ENCODE measurements at regions not wholly inside any gene's neighbourhood (a gene's known extent, or its start where the extent isn't known, plus 50 kb on each side); places are given as distances from the start of the nearest gene placed in this dataset.

DNA sequence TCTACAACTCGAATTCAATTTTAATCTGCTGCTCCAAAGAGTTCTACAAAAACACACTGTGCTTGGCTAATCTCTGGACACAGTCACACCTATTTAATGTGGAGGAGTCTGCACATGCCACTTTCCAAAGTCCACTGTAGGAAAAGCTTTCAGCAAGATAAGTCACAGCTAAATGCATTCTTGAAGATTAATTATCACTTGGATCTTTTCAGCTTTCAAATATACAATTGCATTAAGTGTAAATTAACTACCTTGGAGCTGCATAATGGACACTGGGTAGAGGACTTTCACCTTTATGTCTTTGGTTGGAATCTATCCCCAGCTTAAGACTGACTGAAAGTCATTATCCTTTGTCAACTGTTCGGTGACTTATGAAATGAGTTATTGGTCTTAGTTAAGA, 565.1 kb downstream of the PIK3C3 start:
- TF ChIP-seq, protein P1, sequence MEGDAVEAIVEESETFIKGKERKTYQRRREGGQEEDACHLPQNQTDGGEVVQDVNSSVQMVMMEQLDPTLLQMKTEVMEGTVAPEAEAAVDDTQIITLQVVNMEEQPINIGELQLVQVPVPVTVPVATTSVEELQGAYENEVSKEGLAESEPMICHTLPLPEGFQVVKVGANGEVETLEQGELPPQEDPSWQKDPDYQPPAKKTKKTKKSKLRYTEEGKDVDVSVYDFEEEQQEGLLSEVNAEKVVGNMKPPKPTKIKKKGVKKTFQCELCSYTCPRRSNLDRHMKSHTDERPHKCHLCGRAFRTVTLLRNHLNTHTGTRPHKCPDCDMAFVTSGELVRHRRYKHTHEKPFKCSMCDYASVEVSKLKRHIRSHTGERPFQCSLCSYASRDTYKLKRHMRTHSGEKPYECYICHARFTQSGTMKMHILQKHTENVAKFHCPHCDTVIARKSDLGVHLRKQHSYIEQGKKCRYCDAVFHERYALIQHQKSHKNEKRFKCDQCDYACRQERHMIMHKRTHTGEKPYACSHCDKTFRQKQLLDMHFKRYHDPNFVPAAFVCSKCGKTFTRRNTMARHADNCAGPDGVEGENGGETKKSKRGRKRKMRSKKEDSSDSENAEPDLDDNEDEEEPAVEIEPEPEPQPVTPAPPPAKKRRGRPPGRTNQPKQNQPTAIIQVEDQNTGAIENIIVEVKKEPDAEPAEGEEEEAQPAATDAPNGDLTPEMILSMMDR (IDR thresholded peaks at IDR 0.05) = no peak

DNA sequence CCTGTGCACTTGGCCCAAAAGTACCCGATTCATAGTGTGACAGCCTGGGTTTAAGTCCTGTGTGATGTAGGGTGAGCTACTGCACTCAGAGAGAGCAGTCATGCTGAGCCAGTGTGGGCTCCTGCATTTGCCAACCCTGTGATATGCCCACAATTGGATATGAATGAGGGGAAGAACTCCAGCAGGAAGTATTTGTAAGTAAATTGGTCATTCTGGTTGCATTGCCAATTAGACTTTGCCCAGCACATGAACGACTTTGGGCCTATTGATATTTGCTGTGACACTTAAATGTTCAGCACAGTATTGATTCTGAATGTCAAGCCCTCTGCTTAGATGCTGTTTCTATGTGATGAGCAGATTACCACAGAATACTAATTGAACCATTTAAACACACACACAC, 570.9 kb downstream of the PIK3C3 start:
- TF ChIP-seq, protein P1 (IDR thresholded peaks at IDR 0.05) = no peak

DNA sequence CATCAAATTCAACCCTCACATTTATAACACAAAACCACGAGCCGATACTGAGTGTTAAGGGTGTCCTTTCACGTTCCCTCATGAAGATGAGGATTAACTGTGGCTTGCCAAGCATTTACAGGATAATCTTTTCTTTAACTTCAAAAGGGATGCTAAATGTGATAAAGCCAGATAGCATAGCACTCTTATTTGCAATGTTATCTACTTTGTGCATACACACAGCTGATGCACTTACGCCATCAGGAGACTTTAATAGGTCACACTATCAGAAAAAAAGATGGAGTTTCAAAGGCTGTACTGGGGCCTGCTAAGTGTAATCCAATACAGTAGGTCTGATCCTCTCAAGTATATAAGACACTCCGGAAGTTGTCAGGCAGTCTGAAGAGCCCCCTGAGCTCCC, 572.7 kb downstream of the PIK3C3 start:
- TF ChIP-seq, protein P1 (IDR thresholded peaks at IDR 0.05) = no peak

DNA sequence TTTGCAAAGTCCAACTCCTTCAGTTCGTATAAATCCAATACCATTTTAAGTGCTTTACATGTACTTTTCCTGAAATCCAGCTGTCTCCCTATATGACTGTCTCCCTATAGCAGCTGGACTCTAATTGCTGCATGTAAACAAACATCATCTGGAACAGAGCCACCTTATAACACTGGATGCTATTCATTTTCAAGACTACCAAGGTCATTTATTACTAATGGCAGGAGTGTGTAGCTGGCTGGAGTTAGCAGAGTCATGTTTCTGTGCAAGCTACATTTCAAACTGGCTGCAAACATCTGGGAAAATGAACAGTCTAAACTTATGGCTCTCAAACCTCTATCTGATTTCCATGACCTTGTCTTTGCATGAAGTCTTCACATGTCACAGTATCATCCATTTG, 575.2 kb downstream of the PIK3C3 start:
- TF ChIP-seq, protein P1 (IDR thresholded peaks at IDR 0.05) = no peak

DNA sequence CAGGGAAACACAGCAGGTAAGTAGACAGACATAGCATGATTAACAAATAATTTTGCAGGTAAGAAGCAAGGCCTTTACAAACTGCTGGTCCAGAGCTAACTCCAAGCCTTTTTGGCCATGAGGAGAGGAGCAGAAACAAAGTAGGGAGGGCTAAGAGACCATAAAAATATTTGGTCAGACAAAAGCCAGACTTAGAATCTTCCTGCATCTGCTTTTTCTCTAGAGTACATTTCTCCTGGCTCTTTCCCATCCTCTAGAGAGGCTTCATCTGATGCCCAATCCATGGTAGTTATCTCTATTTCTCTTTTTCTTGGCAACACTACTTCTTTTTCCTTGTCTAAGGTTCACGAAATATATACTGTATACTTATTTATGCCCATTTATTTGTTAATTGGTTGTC, 577.1 kb downstream of the PIK3C3 start:
- TF ChIP-seq, protein P1 (IDR thresholded peaks at IDR 0.05) = no peak

DNA sequence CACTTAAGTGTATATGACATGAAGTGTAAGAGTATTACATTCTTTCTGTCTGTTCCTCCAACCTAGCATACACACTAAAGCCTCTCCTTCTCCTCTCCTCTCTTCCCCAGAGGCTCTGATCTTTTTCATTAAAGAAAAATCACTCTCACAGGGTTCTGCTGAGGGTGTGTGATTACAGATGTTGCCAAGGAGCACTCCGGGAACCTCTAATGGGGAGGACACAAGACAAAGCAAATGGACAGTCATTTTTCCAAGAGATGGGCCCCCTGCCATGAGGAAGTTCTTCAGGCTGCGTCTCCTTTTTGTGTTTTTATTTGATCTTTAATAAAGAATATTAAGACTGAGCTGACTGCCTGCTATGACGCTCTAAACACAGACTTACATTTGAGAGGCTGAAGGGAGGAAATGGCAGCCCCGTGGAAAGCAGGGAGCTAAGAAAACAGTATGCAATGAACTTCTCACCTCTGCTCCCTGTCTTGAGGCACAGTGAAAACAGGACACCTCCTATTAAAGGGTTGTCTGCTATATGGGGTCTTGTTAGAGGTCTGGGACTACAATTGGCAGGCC, 578.1 kb downstream of the PIK3C3 start:
- TF ChIP-seq, protein P1 (IDR thresholded peaks at IDR 0.05) = no peak

DNA sequence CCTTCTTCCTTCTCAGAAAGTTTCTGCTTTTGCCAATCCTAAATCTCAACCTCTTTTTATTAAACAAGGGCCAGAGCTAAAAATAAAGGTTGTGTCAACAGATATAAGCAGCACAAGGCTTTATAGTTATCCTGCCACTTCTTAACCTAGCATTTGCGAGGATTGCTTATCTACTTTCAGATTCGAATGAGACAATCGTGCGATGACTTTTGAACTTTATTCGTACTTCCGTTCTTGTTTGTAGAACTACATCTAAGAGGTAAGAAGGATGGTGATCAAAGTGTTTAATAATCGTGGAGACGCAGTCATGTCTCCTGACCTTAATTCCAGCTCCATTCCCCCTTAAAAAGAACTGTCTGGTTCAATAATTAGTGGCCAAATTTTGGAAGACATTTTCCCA, 578.6 kb downstream of the PIK3C3 start:
- TF ChIP-seq, protein P1 (IDR thresholded peaks at IDR 0.05) = no peak

DNA sequence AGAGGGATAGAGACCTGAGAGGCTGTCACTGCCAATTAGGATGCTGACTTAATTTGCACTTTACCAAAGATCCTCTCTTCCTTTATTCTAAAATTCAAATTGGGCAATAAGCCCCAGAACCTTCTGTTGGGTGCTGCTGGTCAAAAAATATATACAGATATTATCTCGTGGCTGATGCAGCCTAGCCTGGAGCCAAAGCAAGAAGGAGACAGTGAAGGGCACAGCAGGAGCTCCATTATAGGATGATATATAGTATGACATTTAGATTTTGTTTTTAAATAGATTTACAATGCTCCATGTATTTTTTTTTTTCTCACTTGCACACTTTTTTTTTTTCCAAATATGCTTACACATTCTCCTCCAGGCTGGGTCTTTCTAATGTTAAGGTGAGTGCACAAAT, 579.3 kb downstream of the PIK3C3 start:
- TF ChIP-seq, protein P1 (IDR thresholded peaks at IDR 0.05) = no peak

All from LNCAP (cell line).